GM06990 (cell line): ENCODE measurements at regions not wholly inside any gene's neighbourhood (a gene's known extent, or its start where the extent isn't known, plus 50 kb on each side); places are given as distances from the start of the nearest gene placed in this dataset.

Source experiments
- DNase-seq: peaks from one replicate; pipeline ENCODE4 v3.0.0-alpha.2; 2011; ENCODE audit not compliant: insufficient read length; ENCODE audit errors: extremely low read depth
- H3K27me3 ChIP-seq: replicated peaks from 2 replicates; pipeline ENCODE4 v1.6.0; 2011; ENCODE audit warnings: low read length; ENCODE audit not compliant: control insufficient read depth, insufficient read depth
- H3K36me3 ChIP-seq: 2 replicates; pipeline ENCODE4 v1.5.1; 2011; ENCODE audit warnings: low read length; ENCODE audit not compliant: control insufficient read depth, insufficient read depth
- H3K4me3 ChIP-seq: replicated peaks from 2 replicates; pipeline ENCODE4 v1.5.1; 2011; ENCODE audit warnings: low read depth, mild to moderate bottlenecking, control low read depth, low read length
- TF ChIP-seq, protein P1 (sequence below): IDR thresholded peaks from 2 replicates; pipeline ENCODE4 v1.5.1; 2011; ENCODE audit warnings: low read length, control low read depth, mild to moderate bottlenecking, inconsistent platforms; ENCODE audit not compliant: insufficient read depth, poor library complexity, severe bottlenecking

DNA sequence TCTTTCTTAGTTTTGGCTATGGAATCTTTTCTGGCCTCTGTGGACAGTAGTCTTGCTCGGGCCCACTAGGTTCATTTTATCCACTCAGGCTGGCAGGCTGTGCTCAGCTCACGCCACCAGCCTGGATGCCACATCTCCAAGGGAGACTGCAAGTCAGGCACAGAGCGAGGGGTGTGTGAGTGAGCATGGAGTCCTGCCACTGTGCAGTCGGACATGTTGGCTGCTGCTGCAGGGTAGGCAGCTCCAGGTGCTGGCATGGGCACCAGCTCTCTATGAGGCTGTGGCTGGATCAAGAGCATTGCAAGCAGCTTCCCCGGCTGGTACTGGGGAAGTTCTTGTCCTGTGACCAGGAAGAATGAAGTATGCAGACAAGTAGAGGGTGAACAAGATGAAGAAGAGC lies 158.9 kb downstream of the PCTP start:
- TF ChIP-seq, protein P1, sequence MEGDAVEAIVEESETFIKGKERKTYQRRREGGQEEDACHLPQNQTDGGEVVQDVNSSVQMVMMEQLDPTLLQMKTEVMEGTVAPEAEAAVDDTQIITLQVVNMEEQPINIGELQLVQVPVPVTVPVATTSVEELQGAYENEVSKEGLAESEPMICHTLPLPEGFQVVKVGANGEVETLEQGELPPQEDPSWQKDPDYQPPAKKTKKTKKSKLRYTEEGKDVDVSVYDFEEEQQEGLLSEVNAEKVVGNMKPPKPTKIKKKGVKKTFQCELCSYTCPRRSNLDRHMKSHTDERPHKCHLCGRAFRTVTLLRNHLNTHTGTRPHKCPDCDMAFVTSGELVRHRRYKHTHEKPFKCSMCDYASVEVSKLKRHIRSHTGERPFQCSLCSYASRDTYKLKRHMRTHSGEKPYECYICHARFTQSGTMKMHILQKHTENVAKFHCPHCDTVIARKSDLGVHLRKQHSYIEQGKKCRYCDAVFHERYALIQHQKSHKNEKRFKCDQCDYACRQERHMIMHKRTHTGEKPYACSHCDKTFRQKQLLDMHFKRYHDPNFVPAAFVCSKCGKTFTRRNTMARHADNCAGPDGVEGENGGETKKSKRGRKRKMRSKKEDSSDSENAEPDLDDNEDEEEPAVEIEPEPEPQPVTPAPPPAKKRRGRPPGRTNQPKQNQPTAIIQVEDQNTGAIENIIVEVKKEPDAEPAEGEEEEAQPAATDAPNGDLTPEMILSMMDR, result no peak
- DNase-seq, result no peak

GRCh38 chr17:55911186-55911585 lies 160.3 kb downstream of the PCTP start:
- Histone ChIP-seq H3K36me3 (no peaks in the 10 kb centered on the region), H3K4me3 (no peak overlapping the region), H3K27me3 (no peaks in the 10 kb centered on the region; the same call in 1 of the 2 replicates)
- DNase-seq, result no peak
- TF ChIP-seq, protein P1, result no peak

More for the DNA sequence above, 158.9 kb downstream of the PCTP start:
- H3K36me3 ChIP-seq, result no peaks in the 10 kb centered on the region
- H3K4me3 ChIP-seq, result no peak overlapping the region
- H3K27me3 ChIP-seq, result no peaks in the 10 kb centered on the region; the same call in 1 of the 2 replicates

DNA sequence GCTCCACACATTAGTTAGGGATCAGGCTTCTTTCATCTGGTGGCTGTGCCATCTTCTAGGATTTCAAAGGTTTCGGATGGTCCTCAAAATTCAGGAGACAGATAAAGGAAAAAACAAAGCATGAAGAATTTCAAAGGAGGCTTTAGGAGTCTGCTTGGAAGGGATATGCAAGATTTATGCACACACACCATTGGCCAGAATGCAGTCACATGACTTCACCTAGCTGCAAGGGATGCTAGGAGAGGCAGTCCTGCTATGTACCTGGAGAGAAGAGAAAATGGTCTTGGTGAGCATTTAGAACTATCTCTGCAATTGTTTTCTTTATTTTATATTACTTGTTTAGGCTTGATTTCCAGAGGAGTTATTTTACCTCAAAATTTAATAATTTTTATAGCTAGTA lies 174.6 kb downstream of the PCTP start:
- H3K4me3 ChIP-seq, result no peak overlapping the region
- H3K27me3 ChIP-seq, result no peaks in the 10 kb centered on the region; the same call in 1 of the 2 replicates
- DNase-seq, result no peak
- TF ChIP-seq, protein P1, result no peak
- no peaks in the 10 kb centered on the region for H3K36me3 ChIP-seq

DNA sequence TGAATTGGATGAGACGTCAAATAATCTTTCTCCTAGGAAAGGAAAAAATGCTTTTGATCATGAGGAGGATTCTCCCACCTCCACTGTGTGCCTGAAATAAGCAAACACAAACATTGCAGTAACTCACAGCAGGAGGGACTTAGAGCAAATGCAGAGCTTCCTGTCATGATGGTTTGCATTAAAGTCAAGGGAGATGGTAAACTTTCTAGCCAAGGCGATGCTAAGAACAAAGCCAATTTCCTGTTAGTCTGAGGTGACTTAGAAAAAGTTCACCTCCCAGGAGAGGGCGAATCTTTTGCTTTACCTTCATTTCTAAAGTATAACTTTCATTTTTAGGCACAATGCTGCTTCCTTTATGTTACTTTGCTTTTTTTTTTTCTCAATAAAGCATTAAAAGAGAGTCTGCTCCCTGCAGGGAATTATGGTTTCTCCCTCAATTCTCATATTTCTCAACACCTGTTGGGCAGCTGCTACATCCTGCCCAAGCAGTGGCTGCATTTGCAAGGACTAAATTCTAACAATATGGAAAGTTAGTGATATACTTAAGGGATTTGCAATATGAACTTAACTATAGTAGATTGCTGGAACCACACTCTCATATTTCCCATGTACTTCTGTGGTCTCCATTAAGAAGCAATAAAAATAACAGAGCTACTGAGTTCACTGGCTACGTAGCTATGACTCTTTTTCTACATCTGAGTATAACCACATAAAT lies 175.6 kb downstream of the PCTP start:
- Histone ChIP-seq H3K27me3 (no peaks in the 10 kb centered on the region; the same call in 1 of the 2 replicates), H3K4me3 (no peak overlapping the region), H3K36me3 (no peaks in the 10 kb centered on the region)
- TF ChIP-seq, protein P1, result no peak
- DNase-seq, result no peak

DNA sequence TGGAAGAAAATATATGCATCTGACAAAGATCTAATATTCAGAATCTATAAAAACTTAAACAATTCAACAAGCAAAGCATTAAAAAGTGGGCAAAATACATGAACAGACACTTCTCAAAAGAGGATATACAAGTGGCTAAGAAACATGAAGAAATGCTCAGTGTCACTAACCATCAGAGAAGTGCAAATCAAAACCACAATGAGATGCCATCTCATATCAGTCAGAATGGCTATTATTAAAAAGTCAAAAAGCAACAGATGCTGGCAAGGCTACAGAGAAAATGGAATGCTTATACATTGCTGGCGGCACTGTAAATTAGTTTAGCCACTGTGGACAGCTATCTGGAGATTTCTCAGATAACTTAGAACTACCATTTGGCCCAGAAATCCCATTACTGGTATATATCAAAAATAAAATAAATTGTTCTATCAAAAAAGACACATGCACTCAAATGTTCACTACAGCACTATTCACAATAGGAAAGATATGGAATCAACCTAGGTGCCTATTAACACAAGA lies 179.5 kb downstream of the PCTP start:
- no peak for DNase-seq
- Histone ChIP-seq H3K4me3 (no peak overlapping the region), H3K27me3 (no peaks in the 10 kb centered on the region), H3K36me3 (no peaks in the 10 kb centered on the region)
- TF ChIP-seq, protein P1, result no peak

DNA sequence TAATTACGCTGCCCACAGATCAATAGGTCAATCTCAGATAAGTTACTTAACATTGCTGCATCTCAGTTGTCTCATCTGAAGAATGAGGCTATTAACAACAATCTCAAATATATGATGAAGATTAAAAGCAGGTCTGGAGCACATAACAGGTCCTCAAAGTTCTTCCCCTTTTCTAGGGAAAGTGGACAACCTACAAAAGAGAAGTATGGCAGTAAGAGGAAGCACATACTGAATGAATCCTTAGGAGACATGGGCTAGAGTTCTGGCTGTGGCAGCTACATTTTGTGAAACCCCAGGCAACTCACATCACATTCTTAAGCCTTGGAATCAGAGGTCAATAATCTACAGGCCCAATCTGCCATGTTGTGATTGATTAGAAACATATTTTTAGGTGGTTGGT lies 180.6 kb downstream of the PCTP start:
- DNase-seq, result no peak
- TF ChIP-seq, protein P1, result no peak
- Histone ChIP-seq H3K36me3 (no peaks in the 10 kb centered on the region), H3K27me3 (no peaks in the 10 kb centered on the region), H3K4me3 (no peak overlapping the region)
